GM12874 (cell line): ENCODE measurements at regions not wholly inside any gene's neighbourhood (a gene's known extent, or its start where the extent isn't known, plus 50 kb on each side); places are given as distances from the start of the nearest gene placed in this dataset.

Experiments used
- CTCF ChIP-seq: IDR thresholded peaks from 2 replicates; pipeline ENCODE4 v1.5.1; 2011; ENCODE audit warnings: low read depth, mild to moderate bottlenecking, control low read depth, low read length, moderate library complexity; ENCODE audit not compliant: insufficient read depth

GRCh38 chr14:25247609-25248008 lies 197.7 kb upstream of the STXBP6 start:
- no peak for TF ChIP-seq CTCF

- no peak for TF ChIP-seq CTCF
Measured at GRCh38 chr14:25246751-25247150, 196.8 kb upstream of the STXBP6 start.

GRCh38 chr14:25239170-25239569 lies 189.2 kb upstream of the STXBP6 start:
- TF ChIP-seq CTCF: no peak

GRCh38 chr14:25237845-25238244 lies 187.9 kb upstream of the STXBP6 start:
- TF ChIP-seq CTCF: no peak

- TF ChIP-seq CTCF: no peak
Measured at GRCh38 chr14:25233613-25234012, 183.7 kb upstream of the STXBP6 start.

- TF ChIP-seq CTCF: no peak
Measured at GRCh38 chr14:25231004-25231403, 181.1 kb upstream of the STXBP6 start.

GRCh38 chr14:25226214-25226613 lies 176.3 kb upstream of the STXBP6 start:
- no peak for TF ChIP-seq CTCF

- no peak for TF ChIP-seq CTCF
Measured at GRCh38 chr14:25222256-25222655, 172.3 kb upstream of the STXBP6 start.
